Liver (tissue), 8 donors: ENCODE measurements at regions not wholly inside any gene's neighbourhood (a gene's known extent, or its start where the extent isn't known, plus 50 kb on each side); places are given as distances from the start of the nearest gene placed in this dataset.
A peak's percentile ranks its signal among the peaks of the same experiment; 100 is the strongest.

Source experiments
- DNase-seq: peaks from one replicate; pipeline ENCODE4 v3.0.0-alpha.2; 2017; ENCODE audit warnings: low spot score
- H3K27ac ChIP-seq, 2 donors: one replicate each; pipeline ENCODE4 v1.7.0; 2013; ENCODE audit warnings: inconsistent platforms in 2 of 2, low read length in 2 of 2, control low read depth in 1 of 2, low read depth in 1 of 2, mild to moderate bottlenecking in 1 of 2
- H3K27me3 ChIP-seq, 4 donors: one replicate each; pipeline versions ENCODE4 v1.6.1 to v1.7.0; 2013; ENCODE audit warnings: low read length in 3 of 4, inconsistent platforms in 1 of 4, mild to moderate bottlenecking in 1 of 4, moderate library complexity in 1 of 4; ENCODE audit not compliant: control insufficient read depth in 4 of 4, insufficient read depth in 4 of 4
- H3K36me3 ChIP-seq, 4 donors: one replicate each; pipeline versions ENCODE4 v1.6.1 to v1.7.0; 2013; ENCODE audit warnings: low read length in 3 of 4, mild to moderate bottlenecking in 3 of 4, low read depth in 1 of 4, moderate library complexity in 1 of 4; ENCODE audit not compliant: control insufficient read depth in 4 of 4, insufficient read depth in 3 of 4
- H3K4me1 ChIP-seq, 4 donors: one replicate each; pipeline versions ENCODE4 v1.6.1 to v1.7.0; 2013; ENCODE audit warnings: low read length in 3 of 4, mild to moderate bottlenecking in 3 of 4, moderate library complexity in 1 of 4; ENCODE audit not compliant: control insufficient read depth in 4 of 4, insufficient read depth in 4 of 4
- H3K4me3 ChIP-seq, 3 donors: one replicate each; pipeline versions ENCODE4 v1.6.1 to v1.7.0; 2013; ENCODE audit warnings: low read length in 3 of 3, control low read depth in 1 of 3, low read depth in 1 of 3, mild to moderate bottlenecking in 1 of 3
- H3K9ac ChIP-seq, 2 donors: one replicate each; pipeline ENCODE4 v1.7.0; 2013; ENCODE audit warnings: low read length in 2 of 2, mild to moderate bottlenecking in 2 of 2, moderate library complexity in 2 of 2, control low read depth in 1 of 2, low read depth in 1 of 2
- H3K9me3 ChIP-seq, 4 donors: one replicate each; pipeline versions ENCODE4 v1.6.1 to v1.7.0; 2013; ENCODE audit warnings: low read length in 3 of 4; ENCODE audit not compliant: control insufficient read depth in 4 of 4
- EGR1 ChIP-seq, 2 donors: IDR thresholded peaks; 2 replicates each; pipeline ENCODE4 v1.6.1; 2016 to 2018; ENCODE audit warnings: antibody characterized with exemption in 2 of 2, low read depth in 2 of 2
- FOXA1 ChIP-seq: IDR thresholded peaks from 2 replicates; pipeline ENCODE4 v1.6.1; 2016; ENCODE audit warnings: antibody characterized with exemption
- FOXA2 ChIP-seq: IDR thresholded peaks from 2 replicates; pipeline ENCODE4 v1.6.1; 2016; ENCODE audit warnings: antibody characterized with exemption
- GABPA ChIP-seq, 2 donors: IDR thresholded peaks in 1 of 2; conservative IDR thresholded peaks in 1 of 2; 2 replicates each; pipeline ENCODE4 v1.6.1; 2016; ENCODE audit warnings: antibody characterized with exemption in 2 of 2, mild to moderate bottlenecking in 1 of 2, moderate library complexity in 1 of 2
- HNF4A ChIP-seq, 2 donors: conservative IDR thresholded peaks; 2 replicates each; pipeline ENCODE4 v1.6.1; 2016; ENCODE audit warnings: antibody characterized with exemption in 2 of 2, mild to moderate bottlenecking in 2 of 2
- HNF4G ChIP-seq: IDR thresholded peaks from 2 replicates; pipeline ENCODE4 v1.6.1; 2016; ENCODE audit warnings: antibody characterized with exemption
- JUND ChIP-seq, 2 donors: IDR thresholded peaks; 2 replicates each; pipeline ENCODE4 v1.6.1; 2016; ENCODE audit warnings: antibody characterized with exemption in 2 of 2
- NR2F2 ChIP-seq: IDR thresholded peaks from 2 replicates; pipeline ENCODE4 v1.6.1; 2016; ENCODE audit warnings: antibody characterized with exemption
- RAD21 ChIP-seq, 2 donors: IDR thresholded peaks; 2 replicates each; pipeline ENCODE4 v1.6.1; 2016; ENCODE audit warnings: antibody characterized with exemption in 2 of 2, mild to moderate bottlenecking in 2 of 2
- RXRA ChIP-seq, 2 donors: IDR thresholded peaks; 2 replicates each; pipeline ENCODE4 v1.6.1; 2017 to 2018; ENCODE audit warnings: antibody characterized with exemption in 2 of 2, mild to moderate bottlenecking in 1 of 2
- SP1 ChIP-seq: IDR thresholded peaks from 2 replicates; pipeline ENCODE4 v1.6.1; 2018; ENCODE audit warnings: antibody characterized with exemption, mild to moderate bottlenecking
- TAF1 ChIP-seq: conservative IDR thresholded peaks from 2 replicates; pipeline ENCODE4 v1.6.1; 2016; ENCODE audit warnings: antibody characterized with exemption, mild to moderate bottlenecking
- YY1 ChIP-seq: IDR thresholded peaks from 2 replicates; pipeline ENCODE4 v1.6.1; 2016; ENCODE audit warnings: antibody characterized with exemption, mild to moderate bottlenecking
- WGBS: extraction: QIAGEN DNeasy Blood & Tissue Kit; methylation state at CpG from one replicate; pipeline ENCODE4 v1.1.7; 2013; 5-methylcytosine and 5-hydroxymethylcytosine counted together
- TF ChIP-seq, protein P1 (sequence below): IDR thresholded peaks from 2 replicates; pipeline ENCODE4 v1.6.1; 2016; ENCODE audit warnings: antibody characterized with exemption, mild to moderate bottlenecking
- TF ChIP-seq, protein P2 (sequence below): IDR thresholded peaks from 2 replicates; pipeline ENCODE4 v1.6.1; 2016; ENCODE audit warnings: antibody characterized with exemption
- TF ChIP-seq, protein P3 (sequence below): IDR thresholded peaks from 2 replicates; pipeline ENCODE4 v1.6.1; 2016; ENCODE audit warnings: antibody characterized with exemption
- TF ChIP-seq, protein P4 (sequence below): IDR thresholded peaks from 2 replicates; pipeline ENCODE4 v1.6.1; 2016; ENCODE audit warnings: antibody characterized with exemption
- TF ChIP-seq, protein P5 (sequence below): fragments of 150-350 bp; IDR thresholded peaks from 2 replicates; pipeline ENCODE4 v1.5.1; 2017; ENCODE audit warnings: improper control_type of control experiment, low read depth, low read length; ENCODE audit not compliant: missing input control
- donor health status: healthy.
- donor health status: healthy.
- donor health status: healthy.
- donor health status: healthy.
- donor health status: healthy.

DNA sequence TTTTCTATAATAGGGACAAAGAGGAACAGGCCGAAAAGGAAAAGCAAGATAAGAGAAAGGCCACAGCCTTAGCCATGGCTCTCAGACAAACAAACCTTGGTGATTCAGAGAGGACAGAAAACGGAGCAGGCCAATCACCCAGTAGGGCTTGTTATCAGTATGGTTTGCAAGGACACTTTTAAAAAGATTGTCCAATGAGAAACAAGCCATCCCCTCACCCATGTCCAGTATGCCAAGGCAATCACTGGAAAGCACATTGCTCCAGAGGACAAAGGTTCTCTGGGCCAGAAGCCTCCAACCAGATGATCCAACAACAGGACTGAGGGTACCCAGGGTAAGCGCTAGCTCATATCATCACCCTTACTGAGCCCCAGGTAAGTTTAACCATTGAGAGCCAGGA is 243.8 kb upstream of the BTG1 start:
- no peak for DNase-seq
- Histone ChIP-seq H3K36me3 (no peaks in the 10 kb centered on the region), H3K9me3 (peaks cover 0 to 5% (median 2%) of the 10 kb centered on the region in 4 donors), H3K27ac (no peak overlapping the region), H3K9ac (no peak overlapping the region), H3K27me3 (no peaks in the 10 kb centered on the region), H3K4me3 (no peak overlapping the region), H3K4me1 (peaks cover 0 to 3% (median 0%) of the 10 kb centered on the region in 4 donors)
- TF ChIP-seq, protein P1, sequence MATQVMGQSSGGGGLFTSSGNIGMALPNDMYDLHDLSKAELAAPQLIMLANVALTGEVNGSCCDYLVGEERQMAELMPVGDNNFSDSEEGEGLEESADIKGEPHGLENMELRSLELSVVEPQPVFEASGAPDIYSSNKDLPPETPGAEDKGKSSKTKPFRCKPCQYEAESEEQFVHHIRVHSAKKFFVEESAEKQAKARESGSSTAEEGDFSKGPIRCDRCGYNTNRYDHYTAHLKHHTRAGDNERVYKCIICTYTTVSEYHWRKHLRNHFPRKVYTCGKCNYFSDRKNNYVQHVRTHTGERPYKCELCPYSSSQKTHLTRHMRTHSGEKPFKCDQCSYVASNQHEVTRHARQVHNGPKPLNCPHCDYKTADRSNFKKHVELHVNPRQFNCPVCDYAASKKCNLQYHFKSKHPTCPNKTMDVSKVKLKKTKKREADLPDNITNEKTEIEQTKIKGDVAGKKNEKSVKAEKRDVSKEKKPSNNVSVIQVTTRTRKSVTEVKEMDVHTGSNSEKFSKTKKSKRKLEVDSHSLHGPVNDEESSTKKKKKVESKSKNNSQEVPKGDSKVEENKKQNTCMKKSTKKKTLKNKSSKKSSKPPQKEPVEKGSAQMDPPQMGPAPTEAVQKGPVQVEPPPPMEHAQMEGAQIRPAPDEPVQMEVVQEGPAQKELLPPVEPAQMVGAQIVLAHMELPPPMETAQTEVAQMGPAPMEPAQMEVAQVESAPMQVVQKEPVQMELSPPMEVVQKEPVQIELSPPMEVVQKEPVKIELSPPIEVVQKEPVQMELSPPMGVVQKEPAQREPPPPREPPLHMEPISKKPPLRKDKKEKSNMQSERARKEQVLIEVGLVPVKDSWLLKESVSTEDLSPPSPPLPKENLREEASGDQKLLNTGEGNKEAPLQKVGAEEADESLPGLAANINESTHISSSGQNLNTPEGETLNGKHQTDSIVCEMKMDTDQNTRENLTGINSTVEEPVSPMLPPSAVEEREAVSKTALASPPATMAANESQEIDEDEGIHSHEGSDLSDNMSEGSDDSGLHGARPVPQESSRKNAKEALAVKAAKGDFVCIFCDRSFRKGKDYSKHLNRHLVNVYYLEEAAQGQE = no peak
- TF ChIP-seq SP1 = peak; percentile 70
- TF ChIP-seq, protein P2, sequence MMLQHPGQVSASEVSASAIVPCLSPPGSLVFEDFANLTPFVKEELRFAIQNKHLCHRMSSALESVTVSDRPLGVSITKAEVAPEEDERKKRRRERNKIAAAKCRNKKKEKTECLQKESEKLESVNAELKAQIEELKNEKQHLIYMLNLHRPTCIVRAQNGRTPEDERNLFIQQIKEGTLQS = no peak
- TF ChIP-seq RAD21 (IDR thresholded peaks at IDR 0.05) = peak; percentile 25 to 38
- TF ChIP-seq RXRA (IDR thresholded peaks at IDR 0.05) = peak; percentile 43 to 76
- TF ChIP-seq FOXA2 = no peak
- TF ChIP-seq, protein P3, sequence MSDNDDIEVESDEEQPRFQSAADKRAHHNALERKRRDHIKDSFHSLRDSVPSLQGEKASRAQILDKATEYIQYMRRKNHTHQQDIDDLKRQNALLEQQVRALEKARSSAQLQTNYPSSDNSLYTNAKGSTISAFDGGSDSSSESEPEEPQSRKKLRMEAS = no peak
- TF ChIP-seq GABPA (IDR thresholded peaks at IDR 0.05 in 1 of 2, conservative IDR thresholded peaks at IDR 0.05 in 1 of 2) = no peak
- peak; percentile 91 to 93 for TF ChIP-seq HNF4A (conservative IDR thresholded peaks at IDR 0.05)
- TF ChIP-seq, protein P4, sequence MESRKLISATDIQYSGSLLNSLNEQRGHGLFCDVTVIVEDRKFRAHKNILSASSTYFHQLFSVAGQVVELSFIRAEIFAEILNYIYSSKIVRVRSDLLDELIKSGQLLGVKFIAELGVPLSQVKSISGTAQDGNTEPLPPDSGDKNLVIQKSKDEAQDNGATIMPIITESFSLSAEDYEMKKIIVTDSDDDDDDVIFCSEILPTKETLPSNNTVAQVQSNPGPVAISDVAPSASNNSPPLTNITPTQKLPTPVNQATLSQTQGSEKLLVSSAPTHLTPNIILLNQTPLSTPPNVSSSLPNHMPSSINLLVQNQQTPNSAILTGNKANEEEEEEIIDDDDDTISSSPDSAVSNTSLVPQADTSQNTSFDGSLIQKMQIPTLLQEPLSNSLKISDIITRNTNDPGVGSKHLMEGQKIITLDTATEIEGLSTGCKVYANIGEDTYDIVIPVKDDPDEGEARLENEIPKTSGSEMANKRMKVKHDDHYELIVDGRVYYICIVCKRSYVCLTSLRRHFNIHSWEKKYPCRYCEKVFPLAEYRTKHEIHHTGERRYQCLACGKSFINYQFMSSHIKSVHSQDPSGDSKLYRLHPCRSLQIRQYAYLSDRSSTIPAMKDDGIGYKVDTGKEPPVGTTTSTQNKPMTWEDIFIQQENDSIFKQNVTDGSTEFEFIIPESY = no peak
- no peak for TF ChIP-seq EGR1 (IDR thresholded peaks at IDR 0.05; ENCODE audit: low read depth in 2 of 2)
- TF ChIP-seq, protein P5, sequence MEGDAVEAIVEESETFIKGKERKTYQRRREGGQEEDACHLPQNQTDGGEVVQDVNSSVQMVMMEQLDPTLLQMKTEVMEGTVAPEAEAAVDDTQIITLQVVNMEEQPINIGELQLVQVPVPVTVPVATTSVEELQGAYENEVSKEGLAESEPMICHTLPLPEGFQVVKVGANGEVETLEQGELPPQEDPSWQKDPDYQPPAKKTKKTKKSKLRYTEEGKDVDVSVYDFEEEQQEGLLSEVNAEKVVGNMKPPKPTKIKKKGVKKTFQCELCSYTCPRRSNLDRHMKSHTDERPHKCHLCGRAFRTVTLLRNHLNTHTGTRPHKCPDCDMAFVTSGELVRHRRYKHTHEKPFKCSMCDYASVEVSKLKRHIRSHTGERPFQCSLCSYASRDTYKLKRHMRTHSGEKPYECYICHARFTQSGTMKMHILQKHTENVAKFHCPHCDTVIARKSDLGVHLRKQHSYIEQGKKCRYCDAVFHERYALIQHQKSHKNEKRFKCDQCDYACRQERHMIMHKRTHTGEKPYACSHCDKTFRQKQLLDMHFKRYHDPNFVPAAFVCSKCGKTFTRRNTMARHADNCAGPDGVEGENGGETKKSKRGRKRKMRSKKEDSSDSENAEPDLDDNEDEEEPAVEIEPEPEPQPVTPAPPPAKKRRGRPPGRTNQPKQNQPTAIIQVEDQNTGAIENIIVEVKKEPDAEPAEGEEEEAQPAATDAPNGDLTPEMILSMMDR = no peak
- no peak for TF ChIP-seq NR2F2
- TF ChIP-seq FOXA1 = no peak
- peak in 1 of 2 donors; percentile 37 for TF ChIP-seq JUND (IDR thresholded peaks at IDR 0.05)
- no peak for TF ChIP-seq TAF1
- TF ChIP-seq YY1 = no peak
- peak; percentile 49 for TF ChIP-seq HNF4G
- 28% methylated on average over 3 of the region's 3 CpGs for WGBS
